ENCODE measurements at regions not wholly inside any gene's neighbourhood (a gene's known extent, or its start where the extent isn't known, plus 50 kb on each side); places are given as distances from the start of the nearest gene placed in this dataset.
A peak's percentile ranks its signal among the peaks of the same experiment; 100 is the strongest.
"Not testable (repeated sequence)": the region's sequence is repeated elsewhere in the genome, so short reads cannot be mapped to it uniquely, and the experiment has no call there.

GRCh38 chr2:191501561-191502168 is 176.3 kb upstream of the NABP1 start:
- H3K27me3 Mint-ChIP-seq = peaks cover 1% of the 10 kb centered on the region
- H3K4me1 Mint-ChIP-seq = no peaks in the 10 kb centered on the region
- H3K27ac Mint-ChIP-seq = no peak overlapping the region
- no peaks in the 10 kb centered on the region for H3K36me3 Mint-ChIP-seq
- H3K4me3 Mint-ChIP-seq = no peak overlapping the region
- no peaks in the 10 kb centered on the region for H3K9me3 Mint-ChIP-seq

GRCh38 chr2:191506515-191506914 is 171.4 kb upstream of the NABP1 start:
- peaks cover 2% of the 10 kb centered on the region for H3K36me3 Mint-ChIP-seq
- no peak overlapping the region for H3K4me3 Mint-ChIP-seq
- peaks cover 6% of the 10 kb centered on the region for H3K27me3 Mint-ChIP-seq
- no peaks in the 10 kb centered on the region for H3K4me1 Mint-ChIP-seq
- H3K9me3 Mint-ChIP-seq = peaks cover 5% of the 10 kb centered on the region
- H3K27ac Mint-ChIP-seq = no peak overlapping the region

- H3K36me3 Mint-ChIP-seq, H3K4me3 Mint-ChIP-seq, H3K9me3 Mint-ChIP-seq, H3K27ac Mint-ChIP-seq, H3K4me1 Mint-ChIP-seq, H3K27me3 Mint-ChIP-seq: not testable (repeated sequence)
Measured at GRCh38 chr2:191507252-191507853, 170.6 kb upstream of the NABP1 start.

GRCh38 chr2:191508738-191509137 is 169.2 kb upstream of the NABP1 start:
- Mint-ChIP-seq H3K27me3 (peaks cover 5% of the 10 kb centered on the region), H3K27ac (no peak overlapping the region), H3K4me3 (no peak overlapping the region), H3K36me3 (peaks cover 2% of the 10 kb centered on the region), H3K4me1 (no peaks in the 10 kb centered on the region), H3K9me3 (peaks cover 5% of the 10 kb centered on the region)

- Mint-ChIP-seq H3K36me3 (peaks cover 2% of the 10 kb centered on the region), H3K9me3 (peaks cover 5% of the 10 kb centered on the region), H3K27me3 (peaks cover 5% of the 10 kb centered on the region), H3K4me1 (no peaks in the 10 kb centered on the region), H3K27ac (no peak overlapping the region), H3K4me3 (no peak overlapping the region)
Measured at GRCh38 chr2:191512216-191512835, 165.6 kb upstream of the NABP1 start.

GRCh38 chr2:191512874-191513273 is 165.1 kb upstream of the NABP1 start:
- H3K36me3 Mint-ChIP-seq = no peaks in the 10 kb centered on the region
- H3K4me1 Mint-ChIP-seq = no peaks in the 10 kb centered on the region
- no peak overlapping the region for H3K4me3 Mint-ChIP-seq
- H3K27me3 Mint-ChIP-seq = peaks cover 5% of the 10 kb centered on the region
- peaks cover under 1% of the 10 kb centered on the region for H3K9me3 Mint-ChIP-seq
- no peak overlapping the region for H3K27ac Mint-ChIP-seq

- peaks cover 3% of the 10 kb centered on the region for H3K27me3 Mint-ChIP-seq
- no peaks in the 10 kb centered on the region for H3K9me3 Mint-ChIP-seq
- no peak overlapping the region for H3K4me3 Mint-ChIP-seq
- no peaks in the 10 kb centered on the region for H3K36me3 Mint-ChIP-seq
- no peak overlapping the region for H3K27ac Mint-ChIP-seq
- no peaks in the 10 kb centered on the region for H3K4me1 Mint-ChIP-seq
Measured at GRCh38 chr2:191514613-191515012, 163.3 kb upstream of the NABP1 start.

GRCh38 chr2:191515551-191515950 is 162.4 kb upstream of the NABP1 start:
- Mint-ChIP-seq H3K36me3 (no peaks in the 10 kb centered on the region), H3K27ac (no peak overlapping the region), H3K27me3 (peaks cover 3% of the 10 kb centered on the region), H3K4me1 (no peaks in the 10 kb centered on the region), H3K4me3 (no peak overlapping the region), H3K9me3 (no peaks in the 10 kb centered on the region)

- Mint-ChIP-seq H3K4me3 (no peak overlapping the region), H3K36me3 (no peaks in the 10 kb centered on the region), H3K27me3 (peaks cover 3% of the 10 kb centered on the region), H3K4me1 (no peaks in the 10 kb centered on the region), H3K27ac (no peak overlapping the region), H3K9me3 (no peaks in the 10 kb centered on the region)
Measured at GRCh38 chr2:191516260-191516659, 161.7 kb upstream of the NABP1 start.

- peaks cover 3% of the 10 kb centered on the region for H3K27me3 Mint-ChIP-seq
- H3K36me3 Mint-ChIP-seq = no peaks in the 10 kb centered on the region
- H3K27ac Mint-ChIP-seq = no peak overlapping the region
- no peak overlapping the region for H3K4me3 Mint-ChIP-seq
- no peaks in the 10 kb centered on the region for H3K9me3 Mint-ChIP-seq
- no peaks in the 10 kb centered on the region for H3K4me1 Mint-ChIP-seq
Measured at GRCh38 chr2:191521608-191522208, 156.2 kb upstream of the NABP1 start.

GRCh38 chr2:191522478-191523120 is 155.3 kb upstream of the NABP1 start:
- Mint-ChIP-seq H3K36me3 (no peaks in the 10 kb centered on the region), H3K27me3 (peaks cover 2% of the 10 kb centered on the region), H3K27ac (no peak overlapping the region), H3K4me3 (no peak overlapping the region), H3K9me3 (no peaks in the 10 kb centered on the region), H3K4me1 (no peaks in the 10 kb centered on the region)

GRCh38 chr2:191526091-191526490 is 151.8 kb upstream of the NABP1 start:
- Mint-ChIP-seq H3K27me3 (no peaks in the 10 kb centered on the region), H3K27ac (no peak overlapping the region), H3K4me3 (no peak overlapping the region), H3K9me3 (no peaks in the 10 kb centered on the region), H3K4me1 (no peaks in the 10 kb centered on the region), H3K36me3 (no peaks in the 10 kb centered on the region)

GRCh38 chr2:191526536-191526935 is 151.4 kb upstream of the NABP1 start:
- no peaks in the 10 kb centered on the region for H3K4me1 Mint-ChIP-seq
- no peaks in the 10 kb centered on the region for H3K9me3 Mint-ChIP-seq

GRCh38 chr2:191526953-191527556 is 150.9 kb upstream of the NABP1 start:
- Mint-ChIP-seq H3K9me3 (no peaks in the 10 kb centered on the region), H3K4me3 (no peak overlapping the region), H3K36me3 (no peaks in the 10 kb centered on the region), H3K27me3 (no peaks in the 10 kb centered on the region), H3K4me1 (no peaks in the 10 kb centered on the region), H3K27ac (peak overlapping the region; percentile 41)

More at GRCh38 chr2:191526536-191526935, 151.4 kb upstream of the NABP1 start:
- Mint-ChIP-seq H3K27ac (no peak overlapping the region), H3K36me3 (no peaks in the 10 kb centered on the region), H3K4me3 (no peak overlapping the region), H3K27me3 (no peaks in the 10 kb centered on the region)

GRCh38 chr2:191530618-191531017 is 147.3 kb upstream of the NABP1 start:
- H3K27ac Mint-ChIP-seq = no peak overlapping the region
- no peak overlapping the region for H3K4me3 Mint-ChIP-seq
- no peaks in the 10 kb centered on the region for H3K9me3 Mint-ChIP-seq
- H3K36me3 Mint-ChIP-seq = no peaks in the 10 kb centered on the region
- no peaks in the 10 kb centered on the region for H3K27me3 Mint-ChIP-seq
- H3K4me1 Mint-ChIP-seq = no peaks in the 10 kb centered on the region
